Germinal center (tissue), 1 donor: ENCODE measurements at regions not wholly inside any gene's neighbourhood (a gene's known extent, or its start where the extent isn't known, plus 50 kb on each side); places are given as distances from the start of the nearest gene placed in this dataset.
"Not testable (repeated sequence)": the region's sequence is repeated elsewhere in the genome, so short reads cannot be mapped to it uniquely, and the experiment has no call there.

Experiments used
- DNase-seq: peaks from one replicate; pipeline ENCODE4 v3.0.0; 2012; ENCODE audit warnings: mixed read lengths, low spot score

DNA sequence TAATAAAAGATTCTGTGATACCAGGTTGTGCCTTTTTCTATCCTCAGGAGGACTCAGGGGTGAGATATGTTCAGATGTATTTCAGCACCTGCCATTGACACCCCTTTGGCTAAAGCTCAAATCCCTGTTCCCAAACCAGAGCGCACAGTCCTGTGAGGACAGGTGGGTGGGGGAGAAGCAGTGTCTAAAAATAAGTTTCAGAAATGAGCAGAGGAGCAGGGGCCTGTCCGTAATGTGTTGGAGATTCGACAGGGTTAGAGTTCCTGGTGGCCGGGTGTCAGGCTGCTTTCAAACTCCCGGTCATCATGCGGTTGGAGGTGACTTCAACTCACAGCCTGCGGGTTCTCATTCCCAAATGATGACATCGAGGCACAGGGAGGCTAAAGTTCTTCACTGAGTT, 211.5 kb downstream of the KLF6 start:
- DNase-seq: no peak

DNA sequence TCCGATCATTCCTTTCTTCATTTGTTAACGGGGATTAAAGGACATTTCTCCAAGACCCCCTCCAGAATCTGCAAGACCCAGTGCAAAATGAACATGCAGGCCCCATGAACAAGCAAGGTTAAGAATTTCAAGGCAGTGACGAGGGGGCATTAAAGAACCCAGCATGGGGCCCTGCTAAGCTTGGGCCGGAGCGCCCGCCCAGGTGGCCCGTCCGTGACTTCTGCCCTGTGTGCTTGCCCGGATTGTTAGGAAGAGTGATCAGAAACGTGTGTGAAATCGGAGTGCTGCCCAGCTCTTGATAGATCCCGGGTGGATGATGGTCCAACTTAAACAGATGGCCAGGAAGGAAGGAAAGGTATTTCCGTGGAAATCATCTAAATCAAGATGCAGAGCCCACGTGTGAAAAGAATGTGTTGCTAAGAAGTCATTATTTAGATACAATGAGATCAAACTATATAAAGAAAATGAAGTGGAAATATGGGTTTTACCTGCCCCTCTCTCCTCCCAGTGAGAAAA, 213.6 kb downstream of the KLF6 start:
- DNase-seq: no peak

DNA sequence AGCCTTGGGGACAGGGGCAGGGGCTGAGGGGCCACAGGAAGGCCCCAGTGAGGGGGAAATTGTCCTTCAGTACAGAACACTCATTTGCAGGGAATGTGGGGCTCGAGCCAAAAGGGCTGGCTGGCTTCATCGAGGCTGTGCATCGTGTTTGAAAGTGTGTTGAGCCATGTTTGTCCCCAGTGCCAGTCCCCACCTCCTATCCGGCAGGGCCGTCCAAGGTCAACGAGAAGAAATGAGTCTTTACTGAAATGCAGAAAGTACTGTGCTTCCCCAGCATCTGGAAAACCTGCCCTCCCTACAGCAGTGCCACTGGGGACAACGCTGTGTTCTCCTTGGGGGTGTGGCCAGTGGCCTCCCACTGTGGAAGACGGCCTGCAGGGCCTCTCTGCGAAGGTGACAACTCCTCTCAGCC, 214.1 kb downstream of the KLF6 start:
- no peak for DNase-seq

DNA sequence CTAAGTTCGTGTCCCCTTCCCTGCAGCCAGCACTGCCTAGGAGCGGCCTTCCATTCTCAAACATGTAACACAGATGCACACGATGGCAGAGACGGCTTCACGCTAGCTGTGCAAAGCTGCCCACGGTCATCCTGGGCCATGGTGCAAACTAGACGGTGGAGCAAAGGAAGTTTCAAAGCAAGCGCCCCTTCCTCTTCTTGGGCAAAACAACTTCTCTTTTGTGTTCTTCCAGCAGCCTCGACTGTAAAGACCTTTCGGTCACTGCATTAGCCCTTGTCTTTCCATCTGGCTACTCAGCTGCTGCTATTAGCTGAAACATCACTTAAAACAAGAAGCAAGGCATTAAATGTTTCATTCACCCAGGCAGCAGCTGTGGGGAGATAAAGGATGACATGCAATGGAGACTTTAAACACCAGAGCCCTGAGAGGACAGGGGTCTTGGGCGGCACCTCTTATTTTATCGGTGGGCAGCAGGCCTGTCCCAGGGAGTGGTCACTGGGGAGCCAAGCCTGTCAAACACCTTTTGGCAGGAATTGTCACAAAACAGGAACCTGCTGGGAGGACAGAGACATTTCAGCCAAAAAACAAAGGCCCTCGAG, 214.8 kb downstream of the KLF6 start:
- no peak for DNase-seq

DNA sequence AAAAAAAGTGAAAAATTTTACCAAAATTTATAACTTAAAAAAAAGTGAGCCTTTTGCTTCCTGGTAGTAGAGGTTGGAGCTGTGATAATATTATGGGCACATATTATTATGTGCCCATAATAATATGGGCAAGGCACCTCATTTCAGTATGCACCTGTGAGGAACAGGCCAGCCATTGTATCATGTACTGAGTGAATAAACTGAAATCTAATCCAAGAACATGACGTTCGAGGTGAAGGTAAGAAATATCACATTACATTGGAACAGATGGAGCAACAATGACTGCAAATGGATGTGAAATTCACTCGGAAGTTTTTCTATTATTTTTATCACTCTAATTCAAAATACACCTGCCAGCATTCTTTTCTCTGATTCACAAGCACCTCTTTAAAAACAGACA, 216.0 kb downstream of the KLF6 start:
- no peak for DNase-seq

DNA sequence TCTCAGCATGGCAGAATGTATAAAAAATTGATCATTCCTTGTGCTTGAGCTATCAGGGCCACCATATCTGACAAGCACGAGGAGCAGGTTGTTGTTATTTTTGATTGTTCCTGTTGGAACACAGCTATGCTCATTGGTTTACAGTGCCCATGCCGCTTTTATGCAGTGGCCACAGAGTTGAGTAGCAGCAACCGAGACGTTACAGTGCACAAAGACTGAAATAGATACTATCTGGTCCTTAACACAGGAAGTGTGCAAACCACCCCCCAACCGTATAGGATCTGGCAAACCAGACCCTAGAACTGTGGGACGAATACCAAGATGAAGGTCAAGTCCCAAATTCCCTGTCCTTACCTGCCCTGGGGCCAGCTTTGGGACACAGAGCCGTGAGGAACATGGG, 216.6 kb downstream of the KLF6 start:
- DNase-seq: no peak

DNA sequence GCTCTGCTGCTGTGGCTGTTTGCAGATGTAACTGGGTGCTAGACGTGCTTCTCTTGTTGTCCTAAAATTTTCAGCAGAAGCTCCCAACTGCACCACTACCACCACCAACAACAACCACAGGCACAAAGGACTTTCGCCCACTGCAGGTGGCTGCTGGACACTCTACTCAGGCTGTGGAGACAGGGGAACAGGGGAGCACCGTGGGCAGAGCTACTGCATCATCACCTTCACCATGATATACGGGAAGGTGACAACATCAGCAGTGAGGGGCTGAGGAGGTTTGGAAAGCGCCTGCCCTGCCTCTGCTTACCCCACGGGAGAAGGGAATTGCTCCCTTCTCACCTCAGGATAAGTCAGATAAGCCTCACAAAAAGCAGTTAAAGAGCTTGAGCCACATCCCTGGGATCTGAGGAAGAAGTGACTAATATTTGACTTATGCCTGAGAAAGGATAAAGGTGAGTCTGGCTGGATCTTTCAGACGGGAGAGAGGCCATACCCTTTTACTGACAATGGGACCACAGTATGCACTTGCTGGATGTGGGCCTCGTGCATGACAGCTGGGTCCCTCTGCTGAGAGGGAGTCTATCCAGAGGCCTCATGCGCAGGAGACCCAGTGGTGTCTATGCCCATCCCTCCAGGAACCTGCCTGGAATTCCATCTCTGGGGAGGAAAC, 217.6 kb downstream of the KLF6 start:
- no peak for DNase-seq

DNA sequence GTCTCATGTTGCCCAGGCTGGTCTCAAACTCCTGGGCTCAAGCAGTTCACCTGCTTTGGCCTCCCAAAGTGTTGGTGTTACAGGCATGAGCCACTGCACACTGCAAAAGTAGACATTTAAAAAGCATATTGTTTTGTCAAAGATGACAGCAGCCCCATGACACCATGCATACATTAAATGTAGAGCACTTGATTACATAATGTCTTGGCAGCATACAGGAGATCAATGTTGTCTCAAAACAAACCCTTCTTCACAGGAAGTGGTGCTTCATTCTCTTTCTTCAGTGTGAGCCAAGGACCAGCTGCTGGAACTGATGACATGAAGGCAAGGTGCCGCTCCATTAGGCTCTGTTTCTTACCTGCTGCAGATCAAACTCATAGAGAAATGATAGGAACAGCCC, 218.4 kb downstream of the KLF6 start:
- DNase-seq: no peak

DNA sequence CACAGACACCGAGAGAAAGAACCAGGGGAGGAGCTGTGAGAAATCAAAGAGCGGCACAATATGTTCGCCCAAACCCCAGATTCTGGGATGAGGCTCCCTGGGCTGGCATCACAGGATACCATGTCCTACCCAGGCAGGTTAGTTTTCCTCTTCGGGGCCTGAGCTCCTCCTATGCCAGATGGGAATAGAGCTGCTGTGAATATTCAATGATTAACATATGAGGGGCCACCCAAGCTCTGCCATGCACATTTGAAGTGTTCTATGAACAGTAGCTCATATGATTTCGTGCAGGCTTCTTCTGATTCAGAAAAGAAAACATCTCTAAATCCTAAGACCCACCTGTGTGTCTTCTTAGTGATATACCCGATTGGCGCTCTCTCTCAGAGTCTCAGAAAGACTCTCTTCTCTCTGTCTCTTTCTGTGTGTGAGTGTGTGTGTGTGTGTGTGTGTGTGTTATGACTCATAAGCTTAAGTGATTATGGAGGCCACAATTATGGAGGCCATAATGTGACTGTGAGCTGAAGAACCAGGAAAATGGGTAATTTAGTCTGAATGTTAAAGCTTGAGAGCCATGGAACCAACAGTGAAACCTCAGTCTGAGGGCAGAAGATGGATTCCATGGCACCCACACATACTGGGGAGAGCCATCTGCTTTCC, 220.5 kb downstream of the KLF6 start:
- no peak for DNase-seq

DNA sequence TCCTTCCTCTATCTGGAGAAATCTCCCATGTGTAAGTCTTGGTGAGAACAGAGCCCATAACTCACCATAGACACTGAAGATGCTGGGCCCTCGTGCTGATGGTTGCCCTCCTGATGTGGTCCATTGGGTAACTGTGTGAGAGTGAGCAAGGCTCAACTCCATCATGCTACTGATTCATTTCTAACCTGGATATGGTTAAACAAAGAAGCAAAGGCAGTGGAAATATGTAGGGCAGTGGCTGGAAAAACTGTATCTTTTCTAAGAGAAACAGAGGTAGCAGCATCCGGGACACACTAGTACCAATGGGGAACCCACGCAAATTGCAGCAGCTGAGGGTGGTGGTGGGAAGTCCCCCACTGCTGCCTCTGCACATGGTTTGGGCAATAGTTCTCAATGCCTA, 221.7 kb downstream of the KLF6 start:
- no peak for DNase-seq

DNA sequence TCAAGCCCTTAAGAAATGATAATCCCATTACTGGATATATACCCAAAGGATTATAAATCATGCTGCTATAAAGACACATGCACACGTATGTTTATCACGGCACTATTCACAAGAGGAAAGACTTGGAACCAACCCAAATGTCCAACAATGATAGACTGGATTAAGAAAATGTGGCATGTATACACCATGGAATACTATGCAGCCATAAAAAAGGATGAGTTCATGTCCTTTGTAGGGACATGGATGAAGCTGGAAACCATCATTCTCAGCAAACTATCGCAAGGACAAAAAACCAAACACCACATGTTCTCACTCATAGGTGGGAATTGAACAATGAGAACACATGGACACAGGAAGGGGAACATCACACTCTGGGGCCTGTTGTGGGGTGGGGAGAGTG, 224.4 kb downstream of the KLF6 start:
- not testable (repeated sequence) for DNase-seq

DNA sequence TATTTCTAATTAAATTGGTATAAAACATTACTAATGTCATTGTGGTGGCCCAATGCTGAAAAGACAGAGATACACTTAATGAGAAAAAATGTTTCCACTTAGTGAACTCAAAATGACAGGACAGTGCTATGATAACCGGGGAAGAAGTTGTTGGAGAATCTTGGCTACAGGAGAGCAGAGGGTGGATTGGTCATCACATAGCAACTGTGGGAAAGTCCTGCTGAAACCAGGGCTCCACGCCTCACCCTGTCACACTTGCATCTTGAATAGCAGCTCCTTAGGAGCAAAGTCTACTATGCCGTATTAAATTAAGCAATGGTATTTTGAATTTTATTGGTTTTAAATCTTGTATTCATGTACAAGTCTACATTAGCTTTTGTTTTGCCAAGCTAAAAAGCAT, 225.5 kb downstream of the KLF6 start:
- DNase-seq: no peak

DNA sequence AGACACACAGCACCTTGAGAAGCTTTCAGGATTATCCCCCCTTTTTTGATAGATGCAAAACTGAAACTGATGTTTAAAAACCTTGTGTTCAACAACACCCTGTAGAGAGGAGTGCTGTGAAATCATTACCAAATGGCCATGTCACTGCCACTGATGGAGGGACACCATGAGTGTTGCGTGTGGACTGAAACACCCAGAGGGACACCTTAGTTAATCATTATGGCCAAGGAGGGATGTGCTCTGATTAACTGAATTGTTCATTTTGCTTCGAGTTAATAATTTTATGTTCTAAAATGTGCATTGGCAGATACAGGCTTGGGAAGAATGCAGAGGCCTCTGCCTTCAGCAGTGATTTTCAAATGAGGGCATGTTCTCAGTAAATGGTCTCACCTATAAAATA, 226.0 kb downstream of the KLF6 start:
- DNase-seq: no peak

DNA sequence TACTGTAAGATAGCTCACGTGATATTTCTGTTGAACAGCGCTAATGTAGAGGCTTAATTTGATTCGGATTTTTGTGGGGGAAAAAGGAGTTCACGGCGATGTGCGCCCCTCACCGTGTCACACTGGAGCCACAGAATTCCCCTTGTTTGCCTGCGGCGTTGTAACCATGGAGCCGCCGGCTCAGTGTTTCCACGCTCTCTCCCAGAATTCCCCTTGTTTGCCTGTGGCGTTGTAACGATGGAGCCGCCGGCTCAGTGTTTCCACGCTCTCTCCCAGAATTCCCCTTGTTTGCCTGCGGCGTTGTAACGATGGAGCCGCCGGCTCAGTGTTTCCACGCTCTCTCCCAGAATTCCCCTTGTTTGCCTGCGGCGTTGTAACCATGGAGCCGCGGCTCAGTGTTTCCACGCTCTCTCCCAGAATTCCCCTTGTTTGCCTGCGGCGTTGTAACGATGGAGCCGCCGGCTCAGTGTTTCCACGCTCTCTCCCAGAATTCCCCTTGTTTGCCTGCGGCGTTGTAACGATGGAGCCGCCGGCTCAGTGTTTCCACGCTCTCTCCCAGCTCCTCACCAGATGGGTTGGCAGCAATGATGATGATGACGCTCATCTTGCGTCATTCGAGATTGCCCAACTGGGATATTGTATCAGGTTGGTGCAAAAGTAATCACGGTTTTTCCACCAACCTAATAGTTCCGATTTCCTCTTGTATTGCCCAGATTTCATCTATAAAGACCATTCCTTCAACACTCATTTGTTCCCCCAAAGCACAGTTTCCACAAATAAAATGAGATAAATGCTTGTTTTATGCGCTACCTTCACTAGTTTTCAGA, 228.6 kb downstream of the KLF6 start:
- DNase-seq: not testable (repeated sequence)

DNA sequence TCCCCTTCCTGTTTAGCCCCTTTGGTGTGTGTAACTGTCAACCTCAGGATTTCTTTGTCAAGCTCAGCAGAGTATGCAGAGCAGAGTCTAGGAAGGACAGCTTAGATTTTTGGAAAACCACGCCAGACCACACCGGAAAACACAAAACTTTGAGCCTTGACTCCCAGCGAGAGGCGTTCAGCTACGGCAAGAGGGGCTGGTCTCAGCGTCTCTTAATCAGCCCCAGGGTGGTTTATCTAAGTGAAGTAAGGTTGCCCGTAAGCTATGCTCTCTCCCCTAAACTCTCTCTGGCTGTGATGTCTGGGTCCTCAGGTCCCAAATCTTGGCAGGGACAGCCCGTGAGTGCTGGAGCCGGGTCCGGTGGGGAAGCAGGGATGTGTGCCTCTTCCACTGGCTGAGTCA, 230.9 kb downstream of the KLF6 start:
- no peak for DNase-seq

DNA sequence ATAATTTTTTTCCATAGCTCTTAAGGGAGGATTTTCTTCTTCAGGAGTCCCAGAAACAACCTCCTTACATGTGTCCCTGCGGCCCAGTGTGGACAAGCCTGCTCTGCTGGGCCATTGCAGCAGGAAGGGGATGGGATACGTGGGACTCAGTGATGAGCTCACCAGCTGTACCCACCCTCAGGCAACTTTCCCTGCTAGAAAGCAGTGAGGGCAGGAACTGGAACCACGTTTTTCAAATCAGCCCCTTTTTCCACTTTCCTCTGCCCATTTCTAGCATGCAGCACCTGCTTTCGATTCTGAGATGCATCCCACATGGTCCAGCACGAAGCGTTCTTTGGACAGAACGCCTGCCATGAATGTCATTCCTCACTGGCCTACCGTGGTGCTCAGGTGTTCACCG, 232.7 kb downstream of the KLF6 start:
- no peak for DNase-seq

DNA sequence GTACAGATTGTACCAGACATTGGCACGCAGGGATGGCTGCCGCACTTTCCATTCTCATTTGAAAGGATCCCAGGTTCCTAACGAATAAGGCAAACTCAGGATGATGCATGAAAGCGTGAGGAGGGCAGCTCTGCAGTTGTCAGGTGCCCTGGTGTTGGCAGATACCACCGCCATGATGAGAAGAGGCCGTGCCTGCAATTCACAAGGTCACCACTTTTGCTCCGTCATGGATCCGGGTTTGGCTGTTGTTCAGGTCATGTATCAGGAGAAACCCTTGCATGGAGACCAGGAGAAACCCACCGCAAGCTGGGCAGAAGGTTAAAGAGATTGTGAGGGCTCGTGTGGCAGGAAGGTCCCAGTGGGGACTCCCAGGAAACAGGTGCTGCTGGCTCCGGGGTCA, 233.2 kb downstream of the KLF6 start:
- DNase-seq: no peak

DNA sequence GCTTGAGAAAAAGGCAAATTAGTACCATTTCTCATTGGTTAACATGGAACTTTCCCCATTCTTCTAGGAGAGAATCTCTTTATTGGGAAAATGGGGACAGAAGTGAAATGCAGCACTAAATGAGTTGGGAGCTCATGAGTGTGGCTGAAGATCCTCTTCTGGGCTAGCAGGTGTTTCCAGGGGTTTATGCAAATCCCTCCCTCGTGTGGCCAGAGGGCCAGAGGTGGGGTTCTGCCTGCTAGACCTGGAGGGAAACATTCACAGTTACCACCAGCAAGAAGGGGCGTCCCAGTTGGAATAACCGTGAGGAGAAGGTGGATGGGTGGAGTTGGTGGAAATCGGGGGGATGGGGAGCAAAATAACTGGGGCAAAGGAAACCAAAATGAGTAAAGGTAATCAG, 235.9 kb downstream of the KLF6 start:
- no peak for DNase-seq

DNA sequence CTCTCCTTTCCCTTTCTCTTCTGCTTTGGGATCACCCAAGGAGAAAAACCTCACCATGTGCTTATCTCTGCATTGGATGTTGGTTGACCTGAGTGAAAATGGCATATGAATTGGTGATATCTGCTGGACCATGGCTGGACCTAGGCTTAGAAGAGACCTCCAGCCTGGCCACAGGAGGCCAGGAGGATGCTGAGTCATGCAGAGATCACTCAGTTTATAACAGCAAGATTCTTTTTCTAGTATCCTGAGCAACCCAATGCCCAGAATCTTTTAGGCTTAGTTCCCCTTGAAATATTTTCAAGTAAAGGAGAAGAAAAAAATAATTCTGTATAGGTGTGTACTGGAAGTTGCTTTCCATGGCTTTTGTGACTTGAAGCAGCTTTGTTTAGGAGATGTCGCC, 236.3 kb downstream of the KLF6 start:
- no peak for DNase-seq

DNA sequence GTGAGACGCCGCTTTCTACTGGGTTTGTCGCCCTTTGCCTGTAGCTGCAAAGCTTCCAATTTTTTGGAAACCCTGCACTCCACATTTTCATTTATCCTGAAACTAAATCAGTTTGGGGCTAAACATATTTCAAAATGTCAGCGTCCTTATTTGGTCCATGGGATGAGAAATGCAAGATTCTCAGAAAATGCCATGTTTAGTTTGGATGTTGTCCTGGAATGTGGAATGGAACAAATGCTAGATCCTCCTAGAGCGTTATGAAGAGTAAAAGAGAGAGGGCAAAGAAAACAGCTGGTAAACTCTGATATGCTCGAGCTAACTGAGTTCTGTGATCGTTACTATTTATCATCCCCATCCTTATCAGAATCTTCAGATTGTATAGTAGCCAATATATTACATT, 236.9 kb downstream of the KLF6 start:
- DNase-seq: no peak

DNA sequence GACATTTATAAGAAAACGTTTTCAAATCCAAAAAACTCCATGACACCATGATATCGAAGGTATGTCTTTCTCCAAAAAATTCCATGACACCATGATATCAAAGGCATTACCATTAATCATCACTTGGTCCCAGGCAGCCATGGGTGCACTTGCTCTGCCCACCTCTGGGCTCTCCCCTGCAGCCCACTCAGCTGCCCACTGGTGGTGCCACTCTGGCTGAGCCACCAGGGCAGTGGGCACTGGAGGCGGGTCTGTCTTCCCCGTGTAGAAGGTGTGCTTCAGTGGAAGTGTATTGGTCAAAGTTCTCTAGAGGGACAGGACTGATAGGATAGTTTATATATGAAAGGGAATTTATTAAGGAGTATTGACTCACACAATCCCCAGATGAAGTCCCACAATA, 240.4 kb downstream of the KLF6 start:
- no peak for DNase-seq

DNA sequence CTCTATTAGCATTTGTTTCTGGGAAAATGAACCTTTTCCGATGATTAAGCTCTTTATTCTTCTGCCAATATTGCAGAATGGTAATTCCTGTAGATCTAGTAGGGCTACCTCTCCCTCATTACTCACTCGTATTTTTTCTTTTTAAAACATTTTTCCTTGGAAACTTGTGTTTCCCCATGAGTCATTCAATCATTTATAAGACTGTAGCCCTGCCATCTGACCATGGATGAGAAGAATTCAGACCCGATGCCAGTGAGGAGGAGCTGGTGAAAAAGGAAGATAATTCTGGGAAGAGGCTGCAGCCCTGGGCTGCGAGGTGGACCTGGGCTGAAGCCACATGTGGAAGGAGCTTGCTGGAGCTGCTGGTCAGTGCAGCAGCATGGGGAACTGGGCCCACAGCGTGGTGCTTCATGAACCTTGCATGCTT, 242.8 kb downstream of the KLF6 start:
- no peak for DNase-seq
